Adrenal gland (tissue), 5 donors: ENCODE measurements at regions not wholly inside any gene's neighbourhood (a gene's known extent, or its start where the extent isn't known, plus 50 kb on each side); places are given as distances from the start of the nearest gene placed in this dataset.

Experiments used
- CTCF ChIP-seq, 6 experiments: fragments of 450-650 bp in 4 of 6; fragments of 200-600 bp in 2 of 6; sonication (generic) in 1 of 6; IDR thresholded peaks; 1 replicate in 5 of 6; 2 replicates in 1 of 6; pipeline versions ENCODE4 v1.5.1 to v1.8.0; 2016 to 2021; ENCODE audit warnings: antibody characterized with exemption in 6 of 6, mild to moderate bottlenecking in 2 of 6, moderate library complexity in 1 of 6
- POLR2A ChIP-seq, 2 donors: fragments of 450-650 bp; IDR thresholded peaks; one replicate each; pipeline ENCODE4 v1.6.1; 2017; ENCODE audit warnings: antibody characterized with exemption in 2 of 2, mild to moderate bottlenecking in 2 of 2, moderate library complexity in 1 of 2
- donor health status: DM: no; HTN: no; CAD: no.

DNA sequence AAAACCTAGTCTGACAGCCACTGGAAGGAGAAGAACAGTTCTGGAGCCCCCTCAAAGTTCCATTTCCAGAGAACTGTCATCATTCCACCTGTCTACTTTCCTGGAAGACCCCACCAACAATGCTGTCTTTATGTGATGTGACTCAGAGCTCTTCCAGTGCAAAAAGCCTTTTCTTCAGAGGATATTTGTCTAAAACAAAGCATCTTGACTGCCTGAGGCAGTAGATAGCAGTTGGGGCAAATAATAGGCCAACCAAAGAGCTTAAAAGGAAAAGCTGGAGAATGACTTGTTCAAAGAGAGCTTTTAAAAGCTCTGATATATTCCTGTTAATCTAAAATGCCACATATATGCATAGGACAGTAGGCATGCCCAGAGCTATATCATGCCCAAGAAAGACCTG, 62.6 kb downstream of the MIS18A start:
- TF ChIP-seq POLR2A (IDR thresholded peaks at IDR 0.05) (no peak), CTCF (IDR thresholded peaks at IDR 0.05) (no peak)
